HepG2 (cell line): ENCODE measurements at regions not wholly inside any gene's neighbourhood (a gene's known extent, or its start where the extent isn't known, plus 50 kb on each side); places are given as distances from the start of the nearest gene placed in this dataset.

ENCODE experiments used
- ATAC-seq: fragments of 200-7000 bp; cut with Tn5 transposase; 3 replicates; pipeline ENCODE4 v1.9.1; 2020; ENCODE audit warnings: mild to moderate bottlenecking, moderate library complexity
- BruUV-seq: library from RNA; stranded (reverse); fragments of 400-500 nt; replicated peaks from 2 replicates; lab custom pipeline; 2021; lab: Mats Ljungman, UMichigan
- CTCF ChIA-PET: fragments of 300-600 bp; formaldehyde crosslinking; extraction: SDS; loops from one replicate; lab custom pipeline; 2021; ENCODE audit warnings: low total read pairs, inconsistent platforms, low intra/inter-chr PET ratio; lab: Yijun Ruan, JAX
- POLR2A ChIA-PET: fragments of 350-600 bp; sonication (Branson Sonifier 250); formaldehyde crosslinking; loops from one replicate; lab custom pipeline; 2020; ENCODE audit warnings: antibody characterized with exemption, inconsistent platforms; lab: Yijun Ruan, JAX
- DNase-seq: peaks from one replicate; pipeline ENCODE4 v3.0.0-alpha.2; 2015; ENCODE audit warnings: low spot score
- FAIRE-seq: peaks from 3 replicates; lab custom pipeline; 2011; peaks lifted over from hg19 to GRCh38; lab: Jason Lieb, UNC
- H2AFZ ChIP-seq: one replicate; pipeline ENCODE4 v1.6.1; 2011; ENCODE audit warnings: low read length, inconsistent platforms
- H3K27ac ChIP-seq: fragments of 300-600 bp; 3 replicates; pipeline ENCODE4 v1.8.0; 2011; ENCODE audit warnings: mixed run types, mild to moderate bottlenecking, mixed read lengths, low read length, inconsistent platforms; ENCODE audit not compliant: insufficient read depth; ENCODE audit errors: extremely low read length
- H3K27me3 ChIP-seq, 2 experiments: fragments of 200-600 bp in 1 of 2; 2 replicates in 1 of 2; 3 replicates in 1 of 2; pipeline versions ENCODE4 v1.6.0 to v1.8.0; 2011; ENCODE audit warnings: low read length in 2 of 2, mild to moderate bottlenecking in 2 of 2, moderate library complexity in 2 of 2, inconsistent platforms in 1 of 2; ENCODE audit not compliant: insufficient read depth in 2 of 2, control insufficient read depth in 1 of 2
- H3K36me3 ChIP-seq, 2 experiments: fragments of 200-600 bp in 1 of 2; replicated peaks in 1 of 2; 2 replicates in 1 of 2; 3 replicates in 1 of 2; pipeline versions ENCODE4 v1.5.1 to v1.8.0; 2011; ENCODE audit warnings: low read length in 2 of 2, inconsistent platforms in 1 of 2; ENCODE audit not compliant: insufficient read depth in 2 of 2, control insufficient read depth in 1 of 2
- H3K4me1 ChIP-seq: 2 replicates; pipeline ENCODE4 v1.5.1; 2012; ENCODE audit warnings: low read length, inconsistent platforms; ENCODE audit not compliant: insufficient read depth
- H3K4me2 ChIP-seq: 2 replicates; pipeline ENCODE4 v1.6.0; 2011; ENCODE audit warnings: low read depth, low read length, inconsistent platforms
- H3K4me3 ChIP-seq, 3 experiments: fragments of 200-600 bp in 1 of 3; sonication (generic), shearing (Covaris generic) in 1 of 3; replicated peaks in 1 of 3; 2 replicates each; pipeline ENCODE4 v1.5.1; 2011 to 2016; ENCODE audit warnings: low read length in 3 of 3, inconsistent platforms in 2 of 3, low read depth in 2 of 3, mild to moderate bottlenecking in 2 of 3, control low read depth in 1 of 3, mixed read lengths in 1 of 3; ENCODE audit not compliant: insufficient read depth in 1 of 3
- H3K79me2 ChIP-seq: one replicate; pipeline ENCODE4 v1.6.1; 2011; ENCODE audit warnings: low read length, inconsistent platforms; ENCODE audit not compliant: insufficient read depth
- H3K9ac ChIP-seq: 2 replicates; pipeline ENCODE4 v1.6.0; 2011; ENCODE audit warnings: mild to moderate bottlenecking, low read depth, low read length, inconsistent platforms; ENCODE audit not compliant: insufficient read depth
- H3K9me3 ChIP-seq: 2 replicates; pipeline ENCODE4 v1.5.1; 2012; ENCODE audit warnings: mild to moderate bottlenecking, low read length
- H4K20me1 ChIP-seq: 2 replicates; pipeline ENCODE4 v1.6.0; 2011; ENCODE audit warnings: inconsistent platforms, mild to moderate bottlenecking, low read length, moderate library complexity; ENCODE audit not compliant: insufficient read depth
- HMGXB3 ChIP-seq: sonication (generic); formaldehyde crosslinking; IDR thresholded peaks from 2 replicates; pipeline ENCODE4 v1.4.0; 2020; ENCODE audit warnings: missing genetic modification reagents, borderline replicate concordance
- NFYC ChIP-seq: IDR thresholded peaks from 2 replicates; pipeline ENCODE4 v1.6.1; 2016; ENCODE audit warnings: missing genetic modification reagents, missing compliant biosample characterization
- PAF1 ChIP-seq: IDR thresholded peaks from 2 replicates; pipeline ENCODE4 v1.6.1; 2016; ENCODE audit warnings: missing genetic modification reagents, missing compliant biosample characterization
- SIN3B ChIP-seq: fragments of 150-350 bp; IDR thresholded peaks from 2 replicates; pipeline ENCODE4 v1.6.1; 2014; ENCODE audit warnings: low read length
- TBL1XR1 ChIP-seq: fragments of 150-350 bp; IDR thresholded peaks from 2 replicates; pipeline ENCODE4 v1.6.1; 2014; ENCODE audit warnings: borderline replicate concordance, low read length; ENCODE audit not compliant: partially characterized antibody
- ZNF460 ChIP-seq: sonication (generic); formaldehyde crosslinking; IDR thresholded peaks from 2 replicates; pipeline ENCODE4 v1.5.1; 2020; ENCODE audit warnings: missing genetic modification reagents, mild to moderate bottlenecking, borderline replicate concordance
- ZNF605 ChIP-seq: sonication (generic); formaldehyde crosslinking; IDR thresholded peaks from 2 replicates; pipeline ENCODE4 v1.8.0; 2022; ENCODE audit warnings: mild to moderate bottlenecking, missing genetic modification reagents
- ZNF629 ChIP-seq: sonication (generic); formaldehyde crosslinking; conservative IDR thresholded peaks from 2 replicates; pipeline ENCODE4 v1.5.0; 2020; ENCODE audit warnings: missing genetic modification reagents
- WGBS: methylation state at CpG from one replicate; pipeline ENCODE4 v1.1.6; 2017; ENCODE audit warnings: low lambda C conversion rate; 5-methylcytosine and 5-hydroxymethylcytosine counted together
- in situ Hi-C: cut with HindIII; loops from 2 replicates; pipeline ENCODE4 v1.10.0; 2017; ENCODE audit warnings: low pct_unique_long_range_greater_than_20kb; ENCODE audit not compliant: extremely low pct_ligation_motif_present
- intact Hi-C: fragments of 100-400 bp; cut with micrococcal nuclease; formaldehyde crosslinking; loops from one replicate; pipeline ENCODE4 v1.10.0; 2022; ENCODE audit not compliant: unreplicated experiment
- TF ChIP-seq, protein P1 (sequence below): sonication (generic); formaldehyde crosslinking; IDR thresholded peaks from 2 replicates; pipeline ENCODE4; 2020; ENCODE audit warnings: missing genetic modification reagents, mild to moderate bottlenecking, borderline replicate concordance

DNA sequence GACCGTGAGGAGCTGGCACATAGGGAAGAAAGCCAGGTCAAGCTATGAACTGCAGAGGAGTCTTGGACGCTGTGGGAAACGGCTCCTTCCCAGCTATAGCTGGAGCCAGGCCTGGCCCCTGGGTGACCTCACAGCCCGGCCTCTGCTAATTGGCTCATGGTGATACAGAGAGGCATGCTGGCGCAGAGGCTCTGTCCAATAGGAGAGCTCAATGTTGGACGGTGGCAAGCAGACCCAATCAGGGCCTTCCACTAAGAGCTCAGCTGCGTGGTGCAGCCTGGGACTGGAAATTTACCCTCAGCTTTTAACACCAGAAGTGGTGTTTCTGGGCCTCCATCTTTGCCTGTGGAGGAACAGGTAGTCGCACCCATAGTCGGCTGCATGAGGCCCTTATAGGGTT, 64.4 kb upstream of the GRHL3 start:
- POLR2A ChIA-PET = no interaction called here
- 83% methylated on average over 3 of the region's 9 CpGs for whole genome bisulfite sequencing
- no peak overlapping the region for H3K9ac ChIP-seq
- no peak for TF ChIP-seq ZNF629
- no peak for TF ChIP-seq PAF1
- TF ChIP-seq, protein P1, sequence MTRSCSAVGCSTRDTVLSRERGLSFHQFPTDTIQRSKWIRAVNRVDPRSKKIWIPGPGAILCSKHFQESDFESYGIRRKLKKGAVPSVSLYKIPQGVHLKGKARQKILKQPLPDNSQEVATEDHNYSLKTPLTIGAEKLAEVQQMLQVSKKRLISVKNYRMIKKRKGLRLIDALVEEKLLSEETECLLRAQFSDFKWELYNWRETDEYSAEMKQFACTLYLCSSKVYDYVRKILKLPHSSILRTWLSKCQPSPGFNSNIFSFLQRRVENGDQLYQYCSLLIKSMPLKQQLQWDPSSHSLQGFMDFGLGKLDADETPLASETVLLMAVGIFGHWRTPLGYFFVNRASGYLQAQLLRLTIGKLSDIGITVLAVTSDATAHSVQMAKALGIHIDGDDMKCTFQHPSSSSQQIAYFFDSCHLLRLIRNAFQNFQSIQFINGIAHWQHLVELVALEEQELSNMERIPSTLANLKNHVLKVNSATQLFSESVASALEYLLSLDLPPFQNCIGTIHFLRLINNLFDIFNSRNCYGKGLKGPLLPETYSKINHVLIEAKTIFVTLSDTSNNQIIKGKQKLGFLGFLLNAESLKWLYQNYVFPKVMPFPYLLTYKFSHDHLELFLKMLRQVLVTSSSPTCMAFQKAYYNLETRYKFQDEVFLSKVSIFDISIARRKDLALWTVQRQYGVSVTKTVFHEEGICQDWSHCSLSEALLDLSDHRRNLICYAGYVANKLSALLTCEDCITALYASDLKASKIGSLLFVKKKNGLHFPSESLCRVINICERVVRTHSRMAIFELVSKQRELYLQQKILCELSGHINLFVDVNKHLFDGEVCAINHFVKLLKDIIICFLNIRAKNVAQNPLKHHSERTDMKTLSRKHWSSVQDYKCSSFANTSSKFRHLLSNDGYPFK (CRISPR knock-in tag) = no peak
- TF ChIP-seq NFYC = peak; percentile 42; the same call in 1 of the 2 replicates
- no peak for TF ChIP-seq ZNF605 (CRISPR knock-in tag)
- TF ChIP-seq TBL1XR1 = no peak
- no peak for TF ChIP-seq SIN3B
- TF ChIP-seq HMGXB3 = peak; percentile 58; the same call in 1 of the 2 replicates
- TF ChIP-seq ZNF460 (CRISPR knock-in tag) = no peak
- TF ChIP-seq, all 625 proteins: peak for 2
- FAIRE-seq = no peak
- Histone ChIP-seq H3K4me2 (no peak overlapping the region), H4K20me1 (no peaks in the 10 kb centered on the region), H2AFZ (no peak overlapping the region), H3K27ac (no peak overlapping the region), H3K4me1 (no peaks in the 10 kb centered on the region), H3K4me3 (no peak overlapping the region), H3K9me3 (no peaks in the 10 kb centered on the region), H3K79me2 (no peaks in the 10 kb centered on the region), H3K27me3 (peaks cover 1 to 4% of the 10 kb centered on the region in 2 experiments; a peak in 1 of 5 replicates), H3K36me3 (no peaks in the 10 kb centered on the region)
- BruUV-seq = no TSS peak
- no peak for DNase-seq
- intact Hi-C loops (no loop called here), in situ Hi-C loops (no loop called here)
- CTCF ChIA-PET = no interaction called here
- no peak for ATAC-seq
